GM12873 (cell line): ENCODE measurements at regions not wholly inside any gene's neighbourhood (a gene's known extent, or its start where the extent isn't known, plus 50 kb on each side); places are given as distances from the start of the nearest gene placed in this dataset.

Experiments
- CTCF ChIP-seq: IDR thresholded peaks from 2 replicates; pipeline ENCODE4 v1.5.1; 2012; ENCODE audit warnings: low read depth, mild to moderate bottlenecking, moderate library complexity, low read length, control low read depth; ENCODE audit not compliant: insufficient read depth; ENCODE audit errors: missing control alignments

DNA sequence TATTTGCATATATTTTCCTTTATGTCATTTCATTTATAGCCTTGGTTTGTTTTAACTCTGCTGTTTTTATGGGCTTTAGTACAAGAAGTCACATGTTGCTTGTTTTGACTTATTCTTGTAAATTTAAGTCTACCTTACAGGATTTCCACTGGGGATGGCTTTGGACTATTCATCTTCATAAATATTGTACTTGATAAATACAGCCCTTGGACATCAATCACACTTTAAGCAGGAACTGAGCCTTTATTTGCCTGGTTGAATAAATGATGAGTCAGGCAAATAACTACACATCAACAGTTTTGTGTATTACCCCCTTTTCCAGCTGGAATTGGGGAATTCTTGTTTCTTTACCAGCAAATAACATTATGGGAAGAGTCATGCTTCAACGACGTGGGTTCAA lies 286.0 kb downstream of the CNTN3 start:
- no peak for TF ChIP-seq CTCF

GRCh38 chr3:74315291-74315690 lies 299.2 kb downstream of the CNTN3 start:
- no peak for TF ChIP-seq CTCF

DNA sequence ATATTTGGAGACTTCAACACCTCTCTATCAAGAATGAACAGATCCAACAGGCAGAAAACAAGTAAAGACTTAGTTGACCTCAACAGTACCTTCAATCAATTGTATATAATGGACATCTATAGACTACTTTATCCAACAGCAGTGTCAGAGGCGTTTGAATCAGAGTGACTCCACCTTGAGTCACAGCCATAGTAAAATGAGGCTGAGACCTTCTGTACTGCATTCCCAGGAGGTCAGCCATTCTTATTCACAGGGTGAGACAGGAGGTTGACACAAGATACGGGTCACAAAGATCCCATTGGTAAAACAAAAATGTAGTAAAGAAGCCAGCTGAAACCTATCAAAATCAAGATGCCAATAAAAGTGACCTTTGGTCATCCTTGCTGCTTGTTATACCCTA lies 299.8 kb downstream of the CNTN3 start:
- TF ChIP-seq CTCF = no peak

DNA sequence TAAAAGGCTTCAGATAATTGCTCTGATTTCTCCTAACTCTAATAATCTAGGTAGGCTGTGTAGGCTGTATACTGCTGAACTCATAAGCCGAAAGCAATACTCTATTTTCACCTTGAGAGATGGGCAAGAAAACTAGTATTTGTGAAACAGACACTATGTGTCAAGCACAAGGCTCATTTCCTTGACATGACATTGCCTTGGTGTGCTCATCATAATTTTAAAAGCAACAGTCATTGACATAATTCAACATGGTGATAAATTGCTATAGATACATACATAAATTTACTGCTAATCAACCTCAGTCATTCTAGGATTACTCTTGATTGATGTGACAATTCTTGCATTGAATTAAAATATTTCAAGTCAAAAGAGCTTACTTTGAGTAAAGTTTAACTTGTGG lies 304.7 kb downstream of the CNTN3 start:
- no peak for TF ChIP-seq CTCF

DNA sequence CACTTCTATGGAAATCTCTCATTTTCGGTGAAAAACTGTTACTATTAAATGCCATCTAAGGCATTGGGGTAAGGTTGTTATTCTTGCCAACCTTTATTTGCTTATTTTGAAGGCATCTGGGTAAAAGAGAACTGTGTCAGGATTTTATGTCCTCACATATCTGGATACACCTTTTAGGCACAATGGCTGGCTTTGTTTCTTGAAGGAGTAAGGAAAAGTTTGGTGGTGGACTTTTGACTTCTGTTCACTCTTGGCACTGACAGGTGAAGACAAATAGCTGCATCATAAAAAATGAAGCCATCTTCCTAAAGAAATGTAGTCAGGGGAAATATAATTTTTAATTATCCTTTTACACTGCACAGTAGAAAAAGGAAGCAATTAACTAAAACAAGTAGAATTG lies 310.0 kb downstream of the CNTN3 start:
- TF ChIP-seq CTCF = no peak

DNA sequence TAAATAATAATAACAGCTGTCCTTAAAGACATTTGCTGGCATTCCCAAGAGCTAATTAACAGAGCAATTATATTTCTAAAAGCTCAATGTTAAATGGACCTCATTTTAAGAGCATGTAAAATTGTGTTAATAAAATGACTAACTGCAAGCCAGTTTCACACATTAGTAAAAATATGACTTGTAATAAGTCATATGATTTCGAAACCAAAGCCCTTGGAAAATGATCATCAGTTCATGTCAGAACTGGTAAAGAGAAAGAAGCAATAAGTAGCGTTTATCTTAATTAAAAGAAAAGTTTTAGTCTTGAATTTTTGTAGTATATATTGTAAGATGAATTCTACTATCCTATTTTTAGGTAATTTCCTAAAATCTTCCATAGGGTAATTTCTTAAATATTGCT lies 310.7 kb downstream of the CNTN3 start:
- TF ChIP-seq CTCF = no peak

GRCh38 chr3:74302969-74303368 lies 311.5 kb downstream of the CNTN3 start:
- TF ChIP-seq CTCF = no peak

GRCh38 chr3:74302281-74302680 lies 312.2 kb downstream of the CNTN3 start:
- no peak for TF ChIP-seq CTCF
